T-helper 22 cell (primary cell): ENCODE measurements at regions not wholly inside any gene's neighbourhood (a gene's known extent, or its start where the extent isn't known, plus 50 kb on each side); places are given as distances from the start of the nearest gene placed in this dataset.

ENCODE experiments used
- DNase-seq: peaks from one replicate; pipeline ENCODE4 v3.0.0-alpha.2; 2020; ENCODE audit warnings: low read depth

DNA sequence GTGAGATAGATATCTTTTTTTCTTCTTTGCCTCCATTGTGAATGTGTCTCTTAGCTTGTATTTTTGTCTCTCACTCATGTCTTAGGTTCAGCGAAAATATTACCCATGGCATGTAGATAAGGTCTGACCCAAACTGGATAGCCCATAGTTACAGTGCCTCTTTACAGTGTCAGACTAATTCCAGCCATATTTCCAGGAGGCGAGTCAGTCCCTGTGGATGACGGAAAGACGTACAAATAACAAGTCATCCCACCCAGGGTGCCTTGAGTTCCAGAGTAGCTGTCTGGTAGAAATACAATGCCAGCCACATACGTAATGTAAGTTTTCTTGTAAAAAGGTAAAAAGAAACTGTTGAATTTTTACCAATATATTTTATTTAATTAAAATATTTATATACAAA, 157.3 kb downstream of the ZNF281 start:
- DNase-seq: no peak

DNA sequence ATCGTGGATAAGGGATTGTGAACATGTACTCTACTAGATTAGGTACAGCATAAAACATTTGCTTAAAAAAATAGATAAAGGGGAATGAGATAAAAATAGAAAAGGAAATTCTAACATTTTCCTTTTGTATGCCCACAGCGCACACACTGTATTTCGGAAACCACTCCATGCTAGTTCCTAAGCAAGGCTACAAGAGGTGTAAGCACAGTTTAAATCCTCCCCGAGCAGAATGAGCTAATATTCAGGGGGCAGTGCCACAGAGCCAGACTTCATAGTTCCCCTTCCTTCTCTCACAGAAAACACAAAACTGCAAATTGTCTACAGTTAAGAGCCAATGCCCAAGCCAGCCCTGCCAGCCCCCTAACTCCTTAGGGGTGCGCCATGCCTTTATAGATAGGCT, 159.4 kb downstream of the ZNF281 start:
- DNase-seq: no peak

- DNase-seq: no peak
Measured at GRCh38 chr1:200248541-200248940, 161.3 kb downstream of the ZNF281 start.

GRCh38 chr1:200247518-200247917, 162.3 kb downstream of the ZNF281 start:
- no peak for DNase-seq

GRCh38 chr1:200245473-200245872, 164.4 kb downstream of the ZNF281 start:
- DNase-seq: no peak

GRCh38 chr1:200243042-200243437, 166.8 kb downstream of the ZNF281 start:
- no peak for DNase-seq

- no peak for DNase-seq
Measured at GRCh38 chr1:200242110-200243041, 167.5 kb downstream of the ZNF281 start.

GRCh38 chr1:200240656-200241055, 169.2 kb downstream of the ZNF281 start:
- DNase-seq: no peak

DNA sequence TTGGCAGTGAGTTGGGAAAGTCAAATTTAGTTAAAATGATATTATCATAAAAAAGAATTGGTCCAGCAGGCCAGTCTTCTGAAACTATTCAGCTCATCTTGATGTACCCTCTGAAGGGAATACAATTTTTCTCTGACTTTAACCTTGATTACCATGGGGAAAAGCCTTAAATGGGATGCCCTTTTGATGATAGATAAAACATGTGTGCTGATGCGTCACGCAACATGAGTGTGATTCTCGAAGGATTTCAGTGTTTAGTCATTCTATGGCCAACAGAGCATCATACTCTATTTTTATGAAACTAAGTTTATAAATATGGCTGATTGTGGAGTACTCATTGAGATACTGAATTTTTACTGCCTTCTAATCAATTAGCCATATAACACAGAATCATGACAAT, 171.5 kb downstream of the ZNF281 start:
- DNase-seq: no peak

GRCh38 chr1:200237066-200237465, 172.8 kb downstream of the ZNF281 start:
- DNase-seq: no peak

- DNase-seq: no peak
Measured at GRCh38 chr1:200234938-200235337, 174.9 kb downstream of the ZNF281 start.

GRCh38 chr1:200233393-200233792, 176.4 kb downstream of the ZNF281 start:
- DNase-seq: no peak

- no peak for DNase-seq
Measured at GRCh38 chr1:200231787-200232231, 178.0 kb downstream of the ZNF281 start.

DNA sequence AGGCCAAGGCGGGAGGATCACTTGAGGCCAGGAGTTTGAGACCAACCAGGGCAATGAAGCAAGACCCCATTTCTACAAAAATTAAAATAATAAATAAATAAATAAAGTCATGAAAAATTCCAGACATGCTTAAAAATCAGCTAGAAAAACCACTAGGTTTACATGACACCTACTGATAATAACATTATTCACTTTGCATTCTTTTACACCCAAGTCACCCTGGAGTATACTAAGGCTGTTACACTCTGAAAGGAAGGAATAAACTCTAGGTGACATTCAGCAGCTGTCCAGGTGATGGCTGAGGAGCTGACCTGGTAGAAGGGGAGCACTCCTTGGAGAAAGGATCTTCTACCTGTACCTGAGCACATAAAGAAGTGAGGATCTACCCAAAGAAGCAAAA, 179.2 kb downstream of the ZNF281 start:
- no peak for DNase-seq

GRCh38 chr1:200228486-200228885, 181.3 kb downstream of the ZNF281 start:
- no peak for DNase-seq

- DNase-seq: no peak
Measured at GRCh38 chr1:200228081-200228480, 181.8 kb downstream of the ZNF281 start.
